Right lobe of liver (tissue), 6 donors: ENCODE measurements at regions not wholly inside any gene's neighbourhood (a gene's known extent, or its start where the extent isn't known, plus 50 kb on each side); places are given as distances from the start of the nearest gene placed in this dataset.

Experiments used
- ATAC-seq, 4 donors: fragments of 200-7000 bp; cut with Tn5 transposase; one replicate each; pipeline ENCODE4 v1.9.1; 2020; ENCODE audit warnings: mild to moderate bottlenecking in 4 of 4, moderate library complexity in 4 of 4
- DNase-seq, 3 donors: peaks; one replicate each; pipeline ENCODE4 v3.0.0-alpha.2; 2020
- H3K27ac ChIP-seq, 3 donors: fragments of 200-600 bp; one replicate each; pipeline ENCODE4 v1.8.0; 2022
- H3K27me3 ChIP-seq, 2 donors: fragments of 200-600 bp; one replicate each; pipeline ENCODE4 v1.8.0; 2022
- H3K36me3 ChIP-seq, 4 donors: fragments of 200-600 bp; sonication (generic) in 1 of 4; one replicate each; pipeline versions ENCODE4 v1.5.1 to v1.8.0; 2017 to 2022; ENCODE audit warnings: control low read depth in 1 of 4
- H3K4me1 ChIP-seq, 4 donors: fragments of 200-600 bp; sonication (generic) in 1 of 4; one replicate each; pipeline versions ENCODE4 v1.5.1 to v1.8.0; 2017 to 2022; ENCODE audit warnings: control low read depth in 1 of 4
- H3K4me3 ChIP-seq, 3 donors: fragments of 200-600 bp; one replicate each; pipeline ENCODE4 v1.8.0; 2022
- H3K9me3 ChIP-seq, 4 donors: fragments of 200-600 bp; sonication (generic) in 1 of 4; one replicate each; pipeline versions ENCODE4 v1.5.1 to v1.8.0; 2017 to 2022; ENCODE audit warnings: control low read depth in 1 of 4
- POLR2A ChIP-seq: fragments of 450-650 bp; IDR thresholded peaks from one replicate; pipeline ENCODE4 v1.6.1; 2017; ENCODE audit warnings: antibody characterized with exemption, mild to moderate bottlenecking
- WGBS: methylation state at CpG from one replicate; pipeline ENCODE4 v1.1.6; 2018; ENCODE audit warnings: low coverage, low lambda C conversion rate; ENCODE audit not compliant: insufficient coverage; ENCODE audit errors: missing lambda C conversion rate; 5-methylcytosine and 5-hydroxymethylcytosine counted together
- intact Hi-C, 2 donors: fragments of 100-400 bp; cut with DNase I; formaldehyde crosslinking; loops; one replicate each; pipeline versions ENCODE4 v1.11.2 to v1.14.1; 2022
- small RNA-seq, 2 experiments: library from RNA; depleted of rRNA; stranded (forward); fragments of <200 nt; gene quantifications; one replicate each; pipeline ENCODE3, GENCODE V24; 2016
- TF ChIP-seq, protein P1 (sequence below), 4 donors: fragments of 200-600 bp in 3 of 4; fragments of 450-650 bp in 1 of 4; IDR thresholded peaks; one replicate each; pipeline versions ENCODE4 v1.5.1 to v1.8.0; 2016 to 2022; ENCODE audit warnings: antibody characterized with exemption in 4 of 4, mild to moderate bottlenecking in 2 of 4
- donor health status: DM: no; HTN: yes; CAD: no.
- donor health status: DM: no; HTN: no; CAD: no.
- donor health status: DM: no; HTN: no; CAD: no.
- donor health status: DM: no; HTN: yes; CAD: no.
- donor health status: DM: no; HTN: yes; CAD: no.

DNA sequence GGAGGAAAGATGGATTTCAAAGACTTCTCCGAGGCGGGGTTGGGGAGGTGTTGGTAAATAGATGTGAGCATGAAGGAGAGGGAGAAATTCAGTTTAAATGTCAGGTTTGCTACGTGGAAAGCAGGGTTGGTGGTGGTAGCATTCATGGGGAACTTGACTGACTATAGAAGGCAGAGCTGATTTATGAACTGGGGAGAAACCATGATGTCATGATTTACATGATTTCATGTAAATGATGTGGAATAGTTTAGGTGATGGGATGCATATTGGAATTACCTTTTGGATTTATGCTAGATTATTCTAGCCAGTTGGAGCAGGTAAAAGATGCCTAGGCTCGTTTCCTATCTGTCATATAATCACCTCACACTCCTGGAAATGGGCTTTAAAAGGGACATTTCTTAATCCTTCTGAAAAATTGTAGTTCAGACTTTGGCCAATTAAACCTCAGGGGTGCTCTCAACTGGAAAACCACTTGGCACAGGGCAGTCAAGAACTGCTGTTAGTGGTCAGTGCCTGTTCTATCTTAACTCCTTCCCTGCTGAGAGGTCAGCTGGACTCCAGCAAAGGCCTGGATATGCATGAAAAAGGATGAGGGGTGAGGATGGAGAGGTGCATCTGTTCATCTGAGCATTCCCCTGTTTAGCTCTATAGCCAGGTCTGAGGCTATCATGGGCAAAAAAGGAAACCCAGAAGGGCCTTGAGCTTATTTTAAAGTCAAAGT is 50.1 kb upstream of the BASP1 start:
- DNase-seq (no peak), ATAC-seq (no peak)
- TF ChIP-seq POLR2A: no peak
- TF ChIP-seq, protein P1, sequence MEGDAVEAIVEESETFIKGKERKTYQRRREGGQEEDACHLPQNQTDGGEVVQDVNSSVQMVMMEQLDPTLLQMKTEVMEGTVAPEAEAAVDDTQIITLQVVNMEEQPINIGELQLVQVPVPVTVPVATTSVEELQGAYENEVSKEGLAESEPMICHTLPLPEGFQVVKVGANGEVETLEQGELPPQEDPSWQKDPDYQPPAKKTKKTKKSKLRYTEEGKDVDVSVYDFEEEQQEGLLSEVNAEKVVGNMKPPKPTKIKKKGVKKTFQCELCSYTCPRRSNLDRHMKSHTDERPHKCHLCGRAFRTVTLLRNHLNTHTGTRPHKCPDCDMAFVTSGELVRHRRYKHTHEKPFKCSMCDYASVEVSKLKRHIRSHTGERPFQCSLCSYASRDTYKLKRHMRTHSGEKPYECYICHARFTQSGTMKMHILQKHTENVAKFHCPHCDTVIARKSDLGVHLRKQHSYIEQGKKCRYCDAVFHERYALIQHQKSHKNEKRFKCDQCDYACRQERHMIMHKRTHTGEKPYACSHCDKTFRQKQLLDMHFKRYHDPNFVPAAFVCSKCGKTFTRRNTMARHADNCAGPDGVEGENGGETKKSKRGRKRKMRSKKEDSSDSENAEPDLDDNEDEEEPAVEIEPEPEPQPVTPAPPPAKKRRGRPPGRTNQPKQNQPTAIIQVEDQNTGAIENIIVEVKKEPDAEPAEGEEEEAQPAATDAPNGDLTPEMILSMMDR (IDR thresholded peaks at IDR 0.05): no peak
- Histone ChIP-seq H3K27ac (no peak overlapping the region), H3K36me3 (no peaks in the 10 kb centered on the region), H3K27me3 (no peaks in the 10 kb centered on the region), H3K4me1 (no peaks in the 10 kb centered on the region), H3K4me3 (no peak overlapping the region), H3K9me3 (no peaks in the 10 kb centered on the region)
- 63% methylated on average over 4 of the region's 4 CpGs for WGBS
- intact Hi-C loops: no loop called here

Small RNAs in the stretch of these regions (small RNA-seq; reads per million reads assigned to genes)
- gene RF00019: 0 reads per million in 2 experiments
- gene RNA5SP180: 0 to 0.13 reads per million in 2 experiments
